Frontal cortex (tissue), 3 donors: ENCODE measurements at regions not wholly inside any gene's neighbourhood (a gene's known extent, or its start where the extent isn't known, plus 50 kb on each side); places are given as distances from the start of the nearest gene placed in this dataset.

Source experiments
- DNase-seq, 2 donors: peaks; one replicate each; pipeline ENCODE4 v3.0.0; 2012; ENCODE audit warnings: low spot score in 2 of 2
- FAIRE-seq: peaks from 2 replicates; lab custom pipeline; 2012; peaks lifted over from hg19 to GRCh38; lab: Jason Lieb, UNC
- donor health status: control.
- donor health status: control.
- donor health status: control.

DNA sequence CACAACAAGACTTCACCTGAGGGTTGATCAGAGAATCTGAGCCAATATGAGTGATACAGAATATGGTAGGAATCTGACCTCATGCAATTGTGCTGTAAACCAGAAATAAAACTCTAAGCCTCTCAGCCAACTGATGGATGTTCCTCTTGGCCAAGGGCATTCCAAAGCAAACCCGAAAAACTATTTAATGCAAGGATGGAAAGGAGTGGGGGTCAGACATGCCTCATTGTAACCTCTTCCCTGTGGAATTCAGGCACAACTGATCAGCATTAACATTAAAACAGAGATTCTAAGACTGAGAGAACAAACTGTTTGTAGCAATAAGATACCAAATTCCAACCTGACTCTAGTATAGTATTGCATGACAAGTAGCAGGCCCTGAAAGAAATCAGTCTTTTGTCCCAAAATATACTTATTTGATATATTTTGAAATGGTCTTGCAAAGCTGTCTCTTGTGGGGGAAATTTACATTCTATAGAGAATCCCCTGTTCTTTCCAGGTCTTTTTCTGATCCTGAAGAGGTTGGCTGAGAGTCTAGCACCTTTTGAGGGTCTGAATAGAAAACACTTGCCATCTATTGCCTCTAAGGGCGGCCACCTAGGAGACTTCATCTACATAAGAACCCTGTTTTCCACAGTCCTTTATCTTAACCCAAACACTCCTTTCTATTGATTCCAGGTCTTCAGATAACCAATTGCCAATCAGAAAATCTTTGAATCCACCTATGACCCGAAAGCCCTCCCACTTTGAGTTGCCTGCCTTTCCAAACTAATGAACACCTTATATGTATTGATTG lies 50.4 kb upstream of the WDR11 start:
- DNase-seq: no peak
- no peak for FAIRE-seq
